Vagina (tissue), 2 donors: ENCODE measurements at regions not wholly inside any gene's neighbourhood (a gene's known extent, or its start where the extent isn't known, plus 50 kb on each side); places are given as distances from the start of the nearest gene placed in this dataset.

ENCODE experiments used
- POLR2A ChIP-seq, 2 donors: fragments of 450-650 bp; IDR thresholded peaks; one replicate each; pipeline ENCODE4 v1.6.1; 2017; ENCODE audit warnings: antibody characterized with exemption in 2 of 2, mild to moderate bottlenecking in 2 of 2, moderate library complexity in 2 of 2
- TF ChIP-seq, protein P1 (sequence below), 3 experiments: fragments of 450-650 bp in 2 of 3; fragments of 200-600 bp in 1 of 3; sonication (generic) in 1 of 3; IDR thresholded peaks; one replicate each; pipeline ENCODE4 v1.5.1; 2017 to 2019; ENCODE audit warnings: antibody characterized with exemption in 3 of 3, mild to moderate bottlenecking in 2 of 3, moderate library complexity in 2 of 3

DNA sequence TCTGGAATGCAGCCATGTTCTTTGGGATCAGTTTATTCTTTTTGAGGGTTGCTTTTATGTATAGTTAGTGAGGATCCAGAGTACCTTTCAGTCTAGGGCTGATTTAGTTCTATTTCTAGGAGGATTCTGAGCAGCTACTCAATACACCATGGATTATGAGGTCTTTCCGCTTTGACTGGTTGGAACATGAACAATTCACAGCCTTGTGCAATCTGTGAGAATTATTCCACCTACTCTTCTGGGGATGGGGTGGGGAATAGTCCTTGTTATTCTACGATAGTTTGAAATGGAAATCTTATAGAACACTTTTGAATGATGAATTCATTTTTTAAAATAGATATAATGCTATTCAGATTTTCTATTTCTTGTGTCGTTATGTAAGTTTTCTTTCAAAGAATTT, 212.3 kb upstream of the ARRDC3 start:
- TF ChIP-seq, protein P1, sequence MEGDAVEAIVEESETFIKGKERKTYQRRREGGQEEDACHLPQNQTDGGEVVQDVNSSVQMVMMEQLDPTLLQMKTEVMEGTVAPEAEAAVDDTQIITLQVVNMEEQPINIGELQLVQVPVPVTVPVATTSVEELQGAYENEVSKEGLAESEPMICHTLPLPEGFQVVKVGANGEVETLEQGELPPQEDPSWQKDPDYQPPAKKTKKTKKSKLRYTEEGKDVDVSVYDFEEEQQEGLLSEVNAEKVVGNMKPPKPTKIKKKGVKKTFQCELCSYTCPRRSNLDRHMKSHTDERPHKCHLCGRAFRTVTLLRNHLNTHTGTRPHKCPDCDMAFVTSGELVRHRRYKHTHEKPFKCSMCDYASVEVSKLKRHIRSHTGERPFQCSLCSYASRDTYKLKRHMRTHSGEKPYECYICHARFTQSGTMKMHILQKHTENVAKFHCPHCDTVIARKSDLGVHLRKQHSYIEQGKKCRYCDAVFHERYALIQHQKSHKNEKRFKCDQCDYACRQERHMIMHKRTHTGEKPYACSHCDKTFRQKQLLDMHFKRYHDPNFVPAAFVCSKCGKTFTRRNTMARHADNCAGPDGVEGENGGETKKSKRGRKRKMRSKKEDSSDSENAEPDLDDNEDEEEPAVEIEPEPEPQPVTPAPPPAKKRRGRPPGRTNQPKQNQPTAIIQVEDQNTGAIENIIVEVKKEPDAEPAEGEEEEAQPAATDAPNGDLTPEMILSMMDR (IDR thresholded peaks at IDR 0.05): no peak
- TF ChIP-seq POLR2A (IDR thresholded peaks at IDR 0.05): no peak
